CD14-positive monocyte (primary cell): ENCODE measurements at regions not wholly inside any gene's neighbourhood (a gene's known extent, or its start where the extent isn't known, plus 50 kb on each side); places are given as distances from the start of the nearest gene placed in this dataset.

Experiments used
- DNase-seq, 3 donors: peaks; one replicate each; pipeline ENCODE4 v3.0.0-alpha.2; 2011 to 2022
- H2AFZ ChIP-seq: 2 replicates; pipeline ENCODE4 v1.6.0; 2012; ENCODE audit warnings: mild to moderate bottlenecking, low read depth, low read length, inconsistent platforms; ENCODE audit not compliant: insufficient read depth, poor library complexity, severe bottlenecking
- H3K27ac ChIP-seq, 2 donors: 1 replicate in 1 of 2; 2 replicates in 1 of 2; pipeline ENCODE4 v1.5.1; 2012 to 2013; ENCODE audit warnings: low read length in 2 of 2, control low read depth in 1 of 2, inconsistent platforms in 1 of 2, low read depth in 1 of 2, mild to moderate bottlenecking in 1 of 2
- H3K27me3 ChIP-seq, 2 donors: one replicate each; pipeline versions ENCODE4 v1.6.0 to v1.6.1; 2011 to 2013; ENCODE audit warnings: low read length in 2 of 2; ENCODE audit not compliant: control insufficient read depth in 2 of 2, insufficient read depth in 2 of 2
- H3K36me3 ChIP-seq, 2 donors: replicated peaks in 1 of 2; 1 replicate in 1 of 2; 2 replicates in 1 of 2; pipeline versions ENCODE4 v1.5.1 to v1.6.1; 2012 to 2013; ENCODE audit warnings: low read length in 2 of 2, control low read depth in 1 of 2, inconsistent platforms in 1 of 2, mild to moderate bottlenecking in 1 of 2; ENCODE audit not compliant: insufficient read depth in 2 of 2, control insufficient read depth in 1 of 2
- H3K4me1 ChIP-seq, 2 donors: 1 replicate in 1 of 2; 2 replicates in 1 of 2; pipeline versions ENCODE4 v1.5.1 to v1.6.1; 2012 to 2013; ENCODE audit warnings: low read length in 2 of 2, control low read depth in 1 of 2, inconsistent platforms in 1 of 2, mild to moderate bottlenecking in 1 of 2, moderate library complexity in 1 of 2; ENCODE audit not compliant: insufficient read depth in 2 of 2, control insufficient read depth in 1 of 2
- H3K4me2 ChIP-seq: replicated peaks from 2 replicates; pipeline ENCODE3; 2012; ENCODE audit warnings: low read length, moderate library complexity, mild to moderate bottlenecking; ENCODE audit not compliant: poor library complexity, severe bottlenecking; ENCODE audit errors: extremely low read depth
- H3K4me3 ChIP-seq, 3 experiments: fragments of 200-600 bp in 1 of 3; sonication (generic) in 1 of 3; replicated peaks in 1 of 3; 1 replicate in 2 of 3; 2 replicates in 1 of 3; pipeline ENCODE4 v1.5.1; 2011 to 2013; ENCODE audit warnings: low read length in 3 of 3, mild to moderate bottlenecking in 3 of 3, control low read depth in 2 of 3, low read depth in 2 of 3, inconsistent platforms in 1 of 3, moderate library complexity in 1 of 3
- H3K79me2 ChIP-seq: 2 replicates; pipeline ENCODE4 v1.6.0; 2012; ENCODE audit warnings: mild to moderate bottlenecking, control low read depth, inconsistent platforms, low read length, moderate library complexity; ENCODE audit not compliant: insufficient read depth
- H3K9ac ChIP-seq: 2 replicates; pipeline ENCODE4 v1.6.0; 2017; ENCODE audit warnings: low read length, mild to moderate bottlenecking; ENCODE audit not compliant: insufficient read depth, poor library complexity, severe bottlenecking
- H3K9me3 ChIP-seq, 2 donors: replicated peaks in 1 of 2; 1 replicate in 1 of 2; 2 replicates in 1 of 2; pipeline versions ENCODE4 v1.5.1 to v1.6.1; 2012 to 2013; ENCODE audit warnings: low read length in 2 of 2, control low read depth in 1 of 2; ENCODE audit not compliant: control insufficient read depth in 1 of 2, insufficient read depth in 1 of 2
- H4K20me1 ChIP-seq: 2 replicates; pipeline ENCODE4 v1.6.0; 2012; ENCODE audit warnings: mild to moderate bottlenecking, low read length, control low read depth, moderate library complexity; ENCODE audit not compliant: insufficient read depth
- H3K27ac Mint-ChIP-seq, 7 donors: one replicate each; pipeline ENCODE4 v1.8.0; 2020; ENCODE audit warnings: mild to moderate bottlenecking in 7 of 7, mixed read lengths in 7 of 7, moderate library complexity in 6 of 7, inconsistent platforms in 2 of 7
- H3K27me3 Mint-ChIP-seq, 3 donors: one replicate each; pipeline ENCODE4 v1.8.0; 2021 to 2022; ENCODE audit warnings: low read depth in 3 of 3, mild to moderate bottlenecking in 3 of 3, mixed read lengths in 3 of 3, moderate library complexity in 3 of 3, inconsistent platforms in 1 of 3
- H3K36me3 Mint-ChIP-seq, 2 donors: one replicate each; pipeline ENCODE4 v1.8.0; 2020; ENCODE audit warnings: mixed read lengths in 2 of 2, inconsistent platforms in 1 of 2, mild to moderate bottlenecking in 1 of 2
- H3K4me1 Mint-ChIP-seq: one replicate; pipeline ENCODE4 v1.8.0; 2020; ENCODE audit warnings: mild to moderate bottlenecking, mixed read lengths
- H3K4me3 Mint-ChIP-seq, 2 donors: one replicate each; pipeline ENCODE4 v1.8.0; 2020; ENCODE audit warnings: mild to moderate bottlenecking in 2 of 2, mixed read lengths in 2 of 2, moderate library complexity in 1 of 2
- H3K9me3 Mint-ChIP-seq, 7 donors: one replicate each; pipeline ENCODE4 v1.8.0; 2020 to 2022; ENCODE audit warnings: mixed read lengths in 7 of 7, mild to moderate bottlenecking in 6 of 7, moderate library complexity in 6 of 7, inconsistent platforms in 2 of 7
- WGBS: methylation state at CpG from one replicate; pipeline ENCODE4 v1.1.5; 2013; ENCODE audit warnings: missing lambda C conversion rate; ENCODE audit not compliant: insufficient coverage; 5-methylcytosine and 5-hydroxymethylcytosine counted together
- intact Hi-C, 2 donors: fragments of 100-400 bp; cut with micrococcal nuclease; formaldehyde crosslinking; loops; one replicate each; pipeline versions ENCODE4 v1.15.0 to v1.15.1; 2023
- TF ChIP-seq, protein P1 (sequence below): fragments of 200-600 bp; IDR thresholded peaks from one replicate; pipeline ENCODE4 v1.8.0; 2022; ENCODE audit warnings: antibody characterized with exemption, mild to moderate bottlenecking

DNA sequence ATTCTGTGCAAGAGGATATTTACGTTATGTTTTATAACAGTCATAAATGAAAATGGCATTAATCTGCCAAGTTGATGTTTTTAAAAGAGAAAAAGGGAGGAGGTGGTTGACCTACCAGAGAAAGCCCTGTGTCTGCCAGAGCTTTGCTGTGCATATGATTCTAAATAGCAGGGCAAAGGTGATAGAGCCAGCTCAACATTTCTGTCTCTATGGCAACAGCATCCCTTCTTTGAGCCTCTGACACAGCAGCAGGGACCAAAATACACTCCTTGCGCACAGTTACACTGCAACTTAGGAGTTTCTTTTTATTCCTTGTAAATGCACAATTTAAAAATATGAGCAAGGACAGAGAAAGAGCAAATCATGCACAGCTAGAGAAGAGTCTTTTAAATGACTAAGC lies 133.3 kb upstream of the RAI2 start:
- Histone ChIP-seq H3K27me3 (no peaks in the 10 kb centered on the region), H3K27ac (no peak overlapping the region), H3K4me2 (no peak overlapping the region), H3K4me1 (no peaks in the 10 kb centered on the region), H3K79me2 (no peaks in the 10 kb centered on the region), H4K20me1 (no peaks in the 10 kb centered on the region), H2AFZ (no peak overlapping the region), H3K9me3 (no peaks in the 10 kb centered on the region), H3K9ac (no peak overlapping the region), H3K4me3 (no peak overlapping the region), H3K36me3 (no peaks in the 10 kb centered on the region)
- Mint-ChIP-seq H3K4me3 (no peak overlapping the region), H3K36me3 (no peaks in the 10 kb centered on the region), H3K27ac (no peak overlapping the region), H3K4me1 (no peaks in the 10 kb centered on the region), H3K27me3 (peaks cover 0 to 1% (median 0%) of the 10 kb centered on the region in 3 donors), H3K9me3 (peaks cover 0 to 3% (median 0%) of the 10 kb centered on the region in 7 donors)
- no CpG with 5 or more reads among the region's 2 CpGs for WGBS
- TF ChIP-seq, protein P1, sequence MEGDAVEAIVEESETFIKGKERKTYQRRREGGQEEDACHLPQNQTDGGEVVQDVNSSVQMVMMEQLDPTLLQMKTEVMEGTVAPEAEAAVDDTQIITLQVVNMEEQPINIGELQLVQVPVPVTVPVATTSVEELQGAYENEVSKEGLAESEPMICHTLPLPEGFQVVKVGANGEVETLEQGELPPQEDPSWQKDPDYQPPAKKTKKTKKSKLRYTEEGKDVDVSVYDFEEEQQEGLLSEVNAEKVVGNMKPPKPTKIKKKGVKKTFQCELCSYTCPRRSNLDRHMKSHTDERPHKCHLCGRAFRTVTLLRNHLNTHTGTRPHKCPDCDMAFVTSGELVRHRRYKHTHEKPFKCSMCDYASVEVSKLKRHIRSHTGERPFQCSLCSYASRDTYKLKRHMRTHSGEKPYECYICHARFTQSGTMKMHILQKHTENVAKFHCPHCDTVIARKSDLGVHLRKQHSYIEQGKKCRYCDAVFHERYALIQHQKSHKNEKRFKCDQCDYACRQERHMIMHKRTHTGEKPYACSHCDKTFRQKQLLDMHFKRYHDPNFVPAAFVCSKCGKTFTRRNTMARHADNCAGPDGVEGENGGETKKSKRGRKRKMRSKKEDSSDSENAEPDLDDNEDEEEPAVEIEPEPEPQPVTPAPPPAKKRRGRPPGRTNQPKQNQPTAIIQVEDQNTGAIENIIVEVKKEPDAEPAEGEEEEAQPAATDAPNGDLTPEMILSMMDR = no peak
- no peak for DNase-seq
- intact Hi-C loops = no loop called here

DNA sequence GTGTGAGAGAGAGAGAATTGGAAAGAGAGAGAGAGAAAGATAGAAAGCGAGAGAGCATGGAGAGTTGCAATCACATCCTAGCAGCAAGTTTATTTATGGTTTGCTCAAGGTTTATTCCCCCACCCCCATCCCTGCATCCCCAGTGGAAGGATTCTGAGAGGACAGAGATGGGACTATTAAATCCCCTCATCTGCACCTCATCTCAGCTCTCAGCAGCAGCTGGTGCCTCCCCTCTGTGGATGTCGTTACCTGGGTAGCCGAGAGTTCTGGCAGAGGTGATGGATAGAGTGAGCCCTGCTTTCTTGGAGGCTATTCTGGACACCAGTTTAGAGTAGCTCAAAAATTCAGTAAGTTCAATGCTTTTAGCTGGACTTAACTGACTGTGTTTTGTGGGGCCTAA lies 132.0 kb upstream of the RAI2 start:
- Histone ChIP-seq H4K20me1 (no peaks in the 10 kb centered on the region), H3K79me2 (no peaks in the 10 kb centered on the region), H3K27me3 (no peaks in the 10 kb centered on the region), H3K9me3 (no peaks in the 10 kb centered on the region), H3K4me3 (no peak overlapping the region), H3K9ac (no peak overlapping the region), H3K36me3 (no peaks in the 10 kb centered on the region), H3K4me1 (no peaks in the 10 kb centered on the region), H3K4me2 (no peak overlapping the region), H2AFZ (no peak overlapping the region), H3K27ac (no peak overlapping the region)
- no peaks in the 10 kb centered on the region for H3K9me3 Mint-ChIP-seq
- no CpG with 5 or more reads among the region's 3 CpGs for WGBS
- H3K4me1 Mint-ChIP-seq = no peaks in the 10 kb centered on the region
- no peak overlapping the region for H3K4me3 Mint-ChIP-seq
- DNase-seq = no peak
- intact Hi-C loops = no loop called here
- no peak overlapping the region for H3K27ac Mint-ChIP-seq
- H3K27me3 Mint-ChIP-seq = peaks cover 0 to 1% (median 0%) of the 10 kb centered on the region in 3 donors
- TF ChIP-seq, protein P1 = no peak
- no peaks in the 10 kb centered on the region for H3K36me3 Mint-ChIP-seq
